ENCODE measurements at regions not wholly inside any gene's neighbourhood (a gene's known extent, or its start where the extent isn't known, plus 50 kb on each side); places are given as distances from the start of the nearest gene placed in this dataset.

DNA sequence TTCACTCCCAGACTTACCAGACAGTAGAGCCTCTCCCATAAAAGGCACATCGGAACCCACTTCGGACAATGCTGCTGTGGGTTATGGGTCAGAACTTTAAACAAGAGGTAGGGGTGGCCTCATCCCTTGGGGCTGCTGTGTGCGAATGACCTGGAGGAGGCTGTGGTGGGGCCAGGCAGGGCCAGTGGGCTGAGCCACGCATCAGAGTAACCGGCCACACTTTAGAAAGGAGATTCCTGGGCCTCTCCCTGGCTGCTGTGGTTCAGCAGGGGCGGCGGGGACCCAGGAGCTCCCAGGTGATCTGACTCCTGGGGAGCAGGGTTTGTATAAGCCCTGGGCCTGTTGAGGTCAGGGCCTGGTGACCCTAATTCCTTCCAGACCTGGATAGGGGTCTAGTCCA lies 110.2 kb upstream of the C1orf174 start:
- no TSS peak for BruUV-seq (replicated peaks)
- no peaks in the 10 kb centered on the region for H3K36me3 Mint-ChIP-seq (ENCODE audit: insufficient read depth, unreplicated experiment)
- no peak overlapping the region for H3K4me3 Mint-ChIP-seq (ENCODE audit: low read depth, unreplicated experiment)
- no peak overlapping the region for H3K27ac Mint-ChIP-seq (ENCODE audit: unreplicated experiment)
- H3K27me3 Mint-ChIP-seq (ENCODE audit: unreplicated experiment): peaks cover 14% of the 10 kb centered on the region
- CTCF ChIA-PET: no interaction called here
- intact Hi-C loops (cut with micrococcal nuclease; ENCODE audit: unreplicated experiment): no loop called here
- no peaks in the 10 kb centered on the region for H3K4me1 Mint-ChIP-seq (ENCODE audit: low read depth, unreplicated experiment)
- DNase-seq: no peak
- H3K9me3 Mint-ChIP-seq (ENCODE audit: low read depth, unreplicated experiment): peaks cover 7% of the 10 kb centered on the region
- no peak for TF ChIP-seq CTCF (IDR thresholded peaks at IDR 0.05; ENCODE audit: unreplicated experiment)

DNA sequence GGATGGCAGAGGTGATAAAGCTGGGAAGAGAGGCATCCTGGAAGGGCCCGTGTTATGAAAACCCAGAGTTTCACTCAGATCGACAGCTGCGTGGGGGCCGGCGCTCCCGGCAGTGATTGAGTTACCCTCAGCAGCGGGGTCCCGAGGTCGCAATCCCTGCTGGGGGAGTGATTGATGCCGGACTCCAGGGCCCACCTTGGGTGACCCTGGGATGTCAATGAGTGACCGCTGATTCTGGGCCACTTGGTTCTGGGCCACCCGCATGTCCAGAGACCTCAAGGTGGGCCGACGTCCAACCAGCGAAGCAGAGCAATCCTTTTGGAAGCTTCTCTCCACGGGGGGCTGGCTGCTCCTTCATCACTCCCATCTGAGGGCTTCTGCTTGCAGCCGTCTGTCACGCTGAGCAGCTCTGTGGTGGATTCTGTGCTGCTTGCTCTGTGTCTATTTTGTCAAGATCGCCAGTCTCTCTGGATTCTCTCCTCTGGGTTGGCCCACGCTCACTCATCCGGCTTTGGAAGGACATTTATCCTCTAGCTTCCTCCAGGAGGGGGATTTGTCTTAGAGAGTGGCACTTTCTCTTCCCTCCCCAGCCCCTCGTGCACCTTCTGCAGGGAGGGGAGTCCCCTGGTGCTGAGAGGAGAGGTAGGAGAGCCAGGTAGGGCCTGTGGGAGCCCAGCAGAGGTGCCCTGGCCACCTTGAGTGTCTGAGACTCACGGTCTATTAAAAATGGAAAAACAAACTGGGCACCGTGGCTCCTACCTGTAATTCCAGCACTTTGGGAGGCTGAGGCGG lies 110.9 kb upstream of the C1orf174 start:
- no TSS peak for BruUV-seq (replicated peaks)
- peaks cover 22% of the 10 kb centered on the region for H3K27me3 Mint-ChIP-seq (ENCODE audit: unreplicated experiment)

DNA sequence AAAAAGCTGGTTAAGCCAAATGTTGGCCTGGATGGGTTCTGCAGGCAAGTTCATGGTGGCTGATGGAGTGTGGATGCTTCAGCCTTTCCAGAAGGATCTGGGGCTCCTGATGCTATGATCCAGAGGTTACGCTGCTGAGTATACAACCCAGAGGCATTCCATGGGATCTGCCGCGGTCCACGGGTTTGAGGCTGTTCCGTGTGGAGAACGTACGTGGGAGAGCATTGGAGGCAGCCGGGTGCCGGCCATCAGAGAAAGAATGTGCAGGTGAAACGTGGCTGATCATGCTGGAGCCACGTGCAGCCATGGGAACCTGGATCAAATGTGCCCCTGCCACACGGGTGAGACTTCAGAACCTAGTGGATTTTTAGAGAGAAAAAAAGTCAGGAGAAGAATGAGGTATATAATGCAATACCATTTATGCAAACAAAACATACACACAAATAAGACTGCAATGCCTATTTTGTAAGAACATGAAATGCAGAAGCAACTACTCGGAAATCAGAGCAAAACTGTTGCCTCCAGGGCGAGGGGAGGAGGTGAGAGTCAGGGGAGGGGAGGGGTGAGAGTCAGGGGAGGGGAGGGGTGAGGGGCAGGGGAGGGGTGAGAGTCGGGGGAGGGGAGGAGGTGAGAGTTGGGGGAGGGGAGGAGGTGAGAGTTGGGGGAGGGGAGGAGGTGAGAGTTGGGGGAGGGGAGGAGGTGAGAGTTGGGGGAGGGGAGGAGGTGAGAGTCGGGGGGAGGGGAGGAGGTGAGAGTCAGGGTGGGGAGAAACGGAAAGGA lies 116.5 kb upstream of the C1orf174 start:
- H3K4me3 Mint-ChIP-seq (ENCODE audit: low read depth, unreplicated experiment): no peak overlapping the region
- CTCF ChIA-PET: no interaction called here
- peaks cover 44% of the 10 kb centered on the region for H3K27me3 Mint-ChIP-seq (ENCODE audit: unreplicated experiment)
- peaks cover 5% of the 10 kb centered on the region for H3K36me3 Mint-ChIP-seq (ENCODE audit: insufficient read depth, unreplicated experiment)
- no peaks in the 10 kb centered on the region for H3K9me3 Mint-ChIP-seq (ENCODE audit: low read depth, unreplicated experiment)
- peak overlapping the region; percentile 67 for H3K27ac Mint-ChIP-seq (ENCODE audit: unreplicated experiment)
- intact Hi-C loops (cut with micrococcal nuclease; ENCODE audit: unreplicated experiment): no loop called here
- no TSS peak for BruUV-seq (replicated peaks)
- no peak for DNase-seq
- H3K4me1 Mint-ChIP-seq (ENCODE audit: low read depth, unreplicated experiment): no peaks in the 10 kb centered on the region
- no peak for TF ChIP-seq CTCF (IDR thresholded peaks at IDR 0.05; ENCODE audit: unreplicated experiment)

More for the DNA sequence above, 110.9 kb upstream of the C1orf174 start:
- Mint-ChIP-seq H3K27ac (ENCODE audit: unreplicated experiment) (no peak overlapping the region), H3K4me3 (ENCODE audit: low read depth, unreplicated experiment) (no peak overlapping the region), H3K4me1 (ENCODE audit: low read depth, unreplicated experiment) (no peaks in the 10 kb centered on the region), H3K36me3 (ENCODE audit: insufficient read depth, unreplicated experiment) (no peaks in the 10 kb centered on the region), H3K9me3 (ENCODE audit: low read depth, unreplicated experiment) (peaks cover 7% of the 10 kb centered on the region)
- CTCF ChIA-PET: no interaction called here
- intact Hi-C loops (cut with micrococcal nuclease; ENCODE audit: unreplicated experiment): no loop called here
- no peak for DNase-seq
- TF ChIP-seq CTCF (IDR thresholded peaks at IDR 0.05; ENCODE audit: unreplicated experiment): no peak

- no TSS peak for BruUV-seq (replicated peaks)
- peaks cover 5% of the 10 kb centered on the region for H3K36me3 Mint-ChIP-seq (ENCODE audit: insufficient read depth, unreplicated experiment)
- peaks cover 45% of the 10 kb centered on the region for H3K27me3 Mint-ChIP-seq (ENCODE audit: unreplicated experiment)
- H3K9me3 Mint-ChIP-seq (ENCODE audit: low read depth, unreplicated experiment): no peaks in the 10 kb centered on the region
- CTCF ChIA-PET: no interaction called here
- no peak for TF ChIP-seq CTCF (IDR thresholded peaks at IDR 0.05; ENCODE audit: unreplicated experiment)
- H3K4me3 Mint-ChIP-seq (ENCODE audit: low read depth, unreplicated experiment): no peak overlapping the region
- H3K4me1 Mint-ChIP-seq (ENCODE audit: low read depth, unreplicated experiment): no peaks in the 10 kb centered on the region
- intact Hi-C loops (cut with micrococcal nuclease; ENCODE audit: unreplicated experiment): no loop called here
- no peak for DNase-seq
- no peak overlapping the region for H3K27ac Mint-ChIP-seq (ENCODE audit: unreplicated experiment)
Measured at GRCh38 chr1:4017636-4018365, 117.7 kb upstream of the C1orf174 start.
